GM21529 (cell line): ENCODE measurements at regions not wholly inside any gene's neighbourhood (a gene's known extent, or its start where the extent isn't known, plus 50 kb on each side); places are given as distances from the start of the nearest gene placed in this dataset.
"Not testable (repeated sequence)": the region's sequence is repeated elsewhere in the genome, so short reads cannot be mapped to it uniquely, and the experiment has no call there.

Experiments used
- ATAC-seq: cut with Tn5 transposase; IDR thresholded peaks from one replicate; pipeline ENCODE4 v1.9.1; 2021; ENCODE audit not compliant: unreplicated experiment

DNA sequence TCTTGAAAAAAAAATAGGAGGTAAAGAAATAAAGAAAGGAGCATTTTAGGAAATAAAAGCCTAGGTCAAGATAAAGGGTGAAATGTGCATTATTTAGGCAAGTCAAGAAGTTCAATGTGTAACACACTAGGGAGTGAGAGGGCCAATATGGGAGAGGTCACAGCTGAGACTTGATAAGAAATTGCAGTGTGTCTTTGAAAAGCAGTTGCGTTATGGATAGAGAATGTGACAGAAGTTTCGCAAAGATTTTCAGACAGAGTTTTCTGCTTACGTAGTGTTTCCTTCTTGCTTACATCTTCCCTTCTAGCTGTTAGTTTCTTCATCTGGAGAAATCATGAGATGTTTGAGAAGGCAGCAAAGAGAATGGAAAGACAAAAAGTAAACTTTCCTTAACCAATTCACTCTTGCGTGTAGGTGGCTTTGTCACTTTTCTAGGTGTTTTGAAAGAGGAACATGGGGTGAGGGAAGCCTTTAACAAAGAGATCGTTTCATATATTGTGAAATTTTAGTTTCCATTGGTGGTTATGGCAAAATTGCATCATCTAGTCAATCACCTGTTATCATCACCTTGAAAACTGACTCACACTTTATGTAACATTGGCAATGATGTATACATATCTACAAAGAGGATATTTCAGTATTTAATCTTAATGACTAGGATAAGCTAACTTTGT is 975.5 kb downstream of the OLFM4 start:
- ATAC-seq: no peak

DNA sequence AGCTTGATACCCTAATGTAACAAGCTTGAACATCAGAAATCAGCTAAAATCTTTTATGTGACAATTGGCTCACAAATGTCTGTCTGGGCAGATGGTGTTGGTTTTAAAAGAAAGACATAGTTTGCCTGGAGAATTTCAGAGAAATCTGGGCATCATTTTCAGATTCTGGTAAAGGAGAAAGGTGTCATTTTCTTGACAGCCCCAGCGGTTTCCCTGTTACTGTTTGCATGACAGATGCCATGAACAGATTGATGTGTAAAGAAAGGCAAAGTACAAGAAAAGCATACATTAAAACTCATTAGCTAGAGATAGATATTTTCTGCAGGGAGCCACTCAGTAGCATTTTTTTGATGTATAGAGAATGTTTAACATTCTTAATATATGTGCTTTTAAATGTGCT is 987.9 kb downstream of the OLFM4 start:
- no peak for ATAC-seq

DNA sequence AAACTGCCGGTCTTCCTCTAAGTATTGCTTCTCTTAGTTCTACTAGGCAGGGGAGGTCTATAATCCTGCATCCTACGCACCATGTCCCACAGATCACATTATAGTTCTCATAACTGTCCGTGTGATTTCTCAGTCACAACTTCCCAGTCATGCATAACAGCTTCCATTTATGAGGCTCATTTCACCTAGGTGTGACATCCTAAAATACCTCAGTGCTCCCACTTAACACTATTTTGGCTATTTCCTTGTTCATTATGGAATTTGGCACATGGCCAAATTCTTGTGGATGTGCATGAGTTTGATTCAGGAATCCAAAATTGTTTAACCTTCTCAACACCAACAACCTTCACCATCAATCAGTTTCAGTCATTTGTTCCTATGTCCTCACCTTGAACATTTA is 989.9 kb downstream of the OLFM4 start:
- no peak for ATAC-seq

DNA sequence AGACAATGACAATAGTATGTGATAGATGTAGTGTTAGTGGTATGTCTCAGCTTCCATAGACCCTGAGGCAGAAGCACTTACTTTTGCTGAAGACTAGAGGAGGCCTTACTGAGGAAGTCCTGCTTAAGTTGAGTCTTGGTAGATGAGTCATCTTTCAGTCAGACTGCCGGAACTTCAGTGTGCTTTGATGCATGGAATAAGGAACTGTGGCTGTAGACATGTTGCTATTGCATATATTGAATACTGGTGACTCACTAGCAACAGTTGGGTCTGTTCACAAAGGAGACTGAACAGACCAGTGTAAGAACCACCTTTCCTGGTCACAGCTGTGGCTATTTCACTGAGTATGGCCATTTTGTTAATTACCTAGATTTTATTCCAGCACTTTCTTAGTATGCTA is 1000.6 kb downstream of the OLFM4 start:
- peak; percentile 99 for ATAC-seq

DNA sequence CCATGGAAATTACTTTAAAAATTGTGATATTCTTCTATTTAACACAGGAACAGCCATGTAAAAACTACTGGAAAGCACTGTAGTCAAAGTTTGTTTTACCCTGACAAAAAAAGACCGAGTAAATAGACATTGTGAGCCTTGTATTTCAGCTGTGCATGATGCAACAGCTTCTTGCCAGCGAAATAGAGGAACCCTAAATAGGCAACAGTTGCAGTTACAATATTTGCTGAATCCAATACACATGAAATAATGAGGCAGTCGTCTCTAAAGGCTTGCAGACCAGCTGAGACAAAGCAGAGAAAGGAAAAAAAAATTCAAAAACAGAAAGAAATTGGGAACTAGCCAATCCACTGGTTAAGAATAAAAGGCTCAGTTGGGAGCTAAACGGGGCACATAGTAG is 1001.1 kb downstream of the OLFM4 start:
- no peak for ATAC-seq

DNA sequence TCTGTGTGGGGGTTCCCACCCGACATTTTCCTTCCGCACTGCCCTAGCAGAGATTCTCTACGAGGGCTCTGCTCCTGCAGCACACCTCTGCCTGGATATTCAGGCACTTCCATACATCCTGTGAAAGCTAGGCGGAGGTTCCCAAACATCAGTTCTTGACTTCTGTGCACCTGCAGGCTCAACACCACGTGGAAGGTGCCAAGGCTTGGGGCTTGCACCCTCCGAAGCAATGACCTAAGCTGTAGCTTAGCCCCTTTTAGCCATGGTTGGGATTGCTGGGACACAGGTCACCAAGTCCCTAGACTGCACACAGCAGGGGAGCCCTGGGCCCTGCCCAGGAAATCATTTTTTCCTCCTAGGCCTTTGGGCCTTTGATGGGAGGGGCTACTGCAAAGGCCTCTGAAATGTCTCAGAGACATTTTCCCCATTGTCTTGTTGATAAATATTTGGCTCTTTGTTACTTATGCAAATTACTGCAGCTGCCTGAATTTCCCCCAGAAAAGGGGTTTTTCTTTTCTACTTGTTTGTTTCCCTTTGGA is 1004.8 kb downstream of the OLFM4 start:
- ATAC-seq: no peak

DNA sequence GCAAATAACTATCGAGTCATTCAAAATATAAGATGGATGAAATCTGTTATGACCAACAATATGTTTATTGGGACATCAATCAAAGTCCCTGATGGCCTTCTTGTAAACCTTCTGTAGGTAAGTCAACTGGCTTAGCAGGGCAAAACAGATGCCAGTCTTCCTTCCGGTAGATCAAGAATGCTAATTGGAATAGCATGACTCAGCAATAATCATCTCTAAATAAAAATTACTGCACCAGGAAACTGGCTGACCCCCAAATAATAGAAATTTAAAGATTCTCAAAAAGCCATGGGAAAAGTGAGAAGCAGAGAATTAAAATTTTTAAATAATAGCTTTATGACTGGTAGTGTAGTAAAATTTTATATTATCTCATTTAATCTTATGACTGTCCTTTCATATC is 1005.4 kb downstream of the OLFM4 start:
- no peak for ATAC-seq

DNA sequence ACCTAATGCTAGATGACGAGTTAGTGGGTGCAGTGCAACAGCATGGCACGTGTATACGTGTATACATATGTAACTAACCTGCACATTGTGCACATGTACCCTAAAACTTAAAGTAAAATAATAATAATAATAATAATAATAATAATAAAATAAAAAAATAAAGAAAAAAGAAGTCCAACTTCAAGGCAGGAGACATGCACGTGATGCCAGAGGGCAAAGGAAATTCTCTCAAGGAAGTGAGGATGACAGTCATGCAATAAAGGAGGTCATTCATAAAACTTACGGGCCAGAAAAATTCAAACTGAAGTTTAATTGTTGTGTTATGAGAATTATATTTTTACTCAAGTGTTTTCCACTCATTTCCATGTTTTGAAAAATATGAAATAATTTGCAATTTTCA is 1028.8 kb downstream of the OLFM4 start:
- not testable (repeated sequence) for ATAC-seq

DNA sequence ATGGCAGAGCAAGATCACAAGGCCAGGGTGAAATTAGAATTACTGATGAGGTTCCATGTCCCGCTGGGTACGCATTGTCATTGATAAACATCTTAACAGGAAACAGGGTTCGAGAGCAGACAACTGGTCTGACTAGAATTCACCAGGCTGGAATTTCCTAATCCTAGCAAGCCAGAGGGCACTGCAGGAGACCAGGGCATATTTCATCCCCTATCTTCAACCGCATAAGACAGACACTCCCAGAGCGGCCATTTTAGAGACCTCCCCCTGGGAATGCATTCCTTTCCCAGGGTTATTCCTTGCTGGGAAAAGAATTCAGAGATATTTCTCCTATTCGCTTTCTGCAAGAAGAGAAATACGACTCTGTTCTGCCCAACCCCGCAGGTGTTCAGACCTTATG is 1041.3 kb downstream of the OLFM4 start:
- not testable (repeated sequence) for ATAC-seq

DNA sequence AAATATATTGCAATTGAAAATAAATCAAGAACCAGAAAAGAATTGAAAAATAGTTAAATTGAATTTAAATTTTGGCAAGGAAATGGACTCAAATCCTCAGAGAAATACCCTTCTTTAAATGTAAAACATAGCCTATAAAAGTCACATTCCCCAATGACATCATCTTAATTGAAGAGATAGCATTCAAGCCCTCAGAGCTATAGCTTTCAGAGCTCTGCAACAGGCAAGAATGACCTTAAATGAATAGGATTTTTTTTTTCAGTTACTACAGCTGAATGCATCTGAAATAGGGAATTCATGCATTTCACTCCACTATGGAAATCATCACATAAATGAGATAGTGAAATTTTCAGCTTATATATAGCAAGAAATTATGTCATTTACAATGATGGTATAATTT is 1049.0 kb downstream of the OLFM4 start:
- ATAC-seq: no peak

DNA sequence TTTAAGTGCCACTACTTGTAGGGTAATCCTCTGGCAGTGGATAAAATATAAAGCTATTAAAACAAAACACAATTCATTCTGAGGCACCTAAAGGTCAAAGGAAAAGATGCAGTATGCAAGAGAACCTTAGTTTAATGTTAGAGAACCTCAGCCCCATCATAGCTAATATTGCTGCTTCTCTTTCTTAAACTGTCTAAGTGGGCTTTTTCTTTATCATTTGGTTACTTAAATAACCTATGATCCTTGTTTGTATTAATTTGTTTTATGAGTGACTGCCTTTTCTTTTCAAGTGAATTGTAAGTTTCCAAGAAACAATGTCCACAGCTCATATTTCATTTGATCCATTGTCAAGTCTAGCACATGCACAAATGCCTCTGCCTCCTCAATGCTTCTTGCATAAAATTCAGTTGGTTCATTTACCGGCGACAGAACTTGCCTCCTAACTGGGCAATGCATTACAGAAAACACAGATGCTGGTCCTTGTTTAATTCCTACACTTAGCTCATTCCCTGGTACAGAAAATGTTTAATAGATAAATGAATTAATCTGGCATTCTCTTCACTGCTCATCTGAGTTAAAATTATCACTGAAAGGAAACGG is 1049.8 kb downstream of the OLFM4 start:
- ATAC-seq: no peak

DNA sequence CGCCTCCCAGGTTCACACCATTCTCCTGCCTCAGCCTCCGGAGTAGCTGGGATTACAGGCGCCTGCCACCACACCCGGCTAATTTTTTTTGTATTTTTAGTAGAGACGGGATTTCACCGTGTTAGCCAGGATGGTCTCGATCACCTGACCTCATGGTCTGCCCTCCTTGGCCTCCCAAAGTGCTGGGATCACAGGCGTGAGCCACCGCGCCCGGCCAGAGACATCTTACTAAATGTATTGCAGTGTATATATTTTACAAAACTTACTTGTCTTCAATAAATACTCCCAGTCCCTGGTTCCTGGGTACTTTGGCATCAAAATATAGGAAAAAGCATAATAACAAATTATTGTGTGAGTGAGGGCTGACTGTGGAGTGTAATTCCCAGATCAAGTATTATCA is 1053.7 kb downstream of the OLFM4 start:
- ATAC-seq: not testable (repeated sequence)

DNA sequence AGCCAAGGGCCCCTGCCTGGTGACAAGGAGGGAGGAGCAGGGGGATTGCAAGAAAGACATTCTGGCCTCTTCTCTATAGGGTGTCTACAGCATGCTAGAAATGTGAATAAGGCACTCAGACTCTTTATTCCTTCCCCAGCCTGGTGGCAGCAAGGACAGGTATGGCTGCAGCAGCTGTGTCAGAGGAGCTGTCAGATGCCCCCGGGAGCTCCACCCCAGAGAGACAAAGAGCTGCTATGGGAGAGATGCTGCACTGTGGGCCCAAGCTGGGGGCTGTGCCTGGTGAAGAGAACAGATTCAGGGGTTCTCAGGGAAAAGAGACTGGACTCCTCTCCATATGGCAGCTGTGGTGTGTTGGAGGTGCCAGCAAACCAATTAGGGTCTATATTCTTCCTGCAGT is 1063.3 kb downstream of the OLFM4 start:
- ATAC-seq: no peak

DNA sequence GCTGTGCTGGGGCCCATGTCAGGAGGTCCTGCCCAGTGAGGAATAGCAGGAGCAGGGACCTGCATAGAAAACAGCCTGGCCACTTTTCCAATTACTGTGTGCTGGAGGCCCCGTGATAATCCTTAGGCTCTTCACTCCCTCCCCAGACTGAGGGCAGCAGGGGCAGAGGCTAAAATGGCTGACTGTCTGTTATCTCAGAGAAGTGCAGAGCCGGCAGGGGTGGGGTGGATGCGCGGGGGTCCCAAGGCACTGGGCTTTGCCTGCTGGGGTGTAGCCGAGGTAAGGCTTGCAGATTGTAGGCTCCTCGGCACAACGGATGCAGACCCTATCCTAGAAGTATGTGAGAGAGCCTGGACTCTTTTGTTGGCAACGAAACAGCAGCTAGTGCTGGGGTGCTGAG is 1064.1 kb downstream of the OLFM4 start:
- ATAC-seq: no peak

DNA sequence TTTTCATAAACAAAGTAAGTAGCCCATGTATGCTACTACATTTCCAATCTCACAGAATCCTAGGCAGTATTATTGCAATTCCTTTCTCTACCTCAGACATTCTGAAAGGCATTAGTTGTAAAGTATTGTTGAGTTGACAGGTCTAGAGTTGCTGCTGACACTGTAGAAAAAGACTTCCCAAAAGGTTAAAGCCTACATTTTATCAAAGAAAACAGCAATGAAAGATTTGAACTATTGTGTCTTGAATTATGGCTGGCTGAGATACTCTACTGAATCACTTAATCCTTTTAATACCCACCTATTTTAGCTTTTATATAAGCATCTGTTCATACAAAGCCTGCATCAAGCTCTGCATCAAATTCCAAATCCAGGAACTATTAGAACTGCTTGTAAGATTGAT is 1082.0 kb downstream of the OLFM4 start:
- ATAC-seq: no peak

DNA sequence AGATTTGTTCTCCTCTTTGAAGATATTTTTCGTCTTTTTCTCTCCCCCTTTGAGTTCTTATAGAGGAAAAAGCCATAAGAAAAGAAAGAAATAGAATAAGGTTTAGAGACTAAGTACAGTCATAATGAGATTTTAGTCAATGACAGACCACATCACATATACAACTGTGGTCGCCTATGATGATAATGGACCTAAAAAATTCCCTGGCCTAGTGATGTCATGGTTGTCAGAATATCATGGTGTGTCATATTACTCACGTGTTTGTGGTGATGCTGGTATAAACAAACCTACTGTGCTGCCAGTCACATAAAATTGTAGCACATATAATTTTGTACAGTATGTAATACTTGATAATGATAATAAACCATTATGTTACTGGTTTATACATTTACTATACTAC is 1096.1 kb downstream of the OLFM4 start:
- ATAC-seq: no peak

DNA sequence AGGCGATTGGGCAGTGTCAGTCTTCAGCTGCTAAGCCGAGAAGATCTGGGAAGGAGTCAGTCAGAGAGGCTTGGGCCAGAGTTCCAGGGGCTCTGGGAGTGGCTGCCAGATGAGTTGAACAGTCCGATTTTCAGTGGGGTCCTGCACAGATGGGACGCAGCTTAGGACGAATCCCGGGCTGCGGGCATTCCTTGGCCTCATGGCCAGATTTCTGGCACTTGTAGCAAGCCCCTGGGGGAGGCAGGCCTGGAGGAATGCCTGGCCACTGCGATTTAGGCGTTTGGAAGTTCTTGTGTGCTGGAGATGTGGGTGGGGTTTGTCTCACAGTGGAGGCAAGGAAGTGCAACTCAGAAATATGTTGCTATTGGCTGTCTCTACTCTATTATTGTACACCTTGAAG is 1102.3 kb downstream of the OLFM4 start:
- not testable (repeated sequence) for ATAC-seq

DNA sequence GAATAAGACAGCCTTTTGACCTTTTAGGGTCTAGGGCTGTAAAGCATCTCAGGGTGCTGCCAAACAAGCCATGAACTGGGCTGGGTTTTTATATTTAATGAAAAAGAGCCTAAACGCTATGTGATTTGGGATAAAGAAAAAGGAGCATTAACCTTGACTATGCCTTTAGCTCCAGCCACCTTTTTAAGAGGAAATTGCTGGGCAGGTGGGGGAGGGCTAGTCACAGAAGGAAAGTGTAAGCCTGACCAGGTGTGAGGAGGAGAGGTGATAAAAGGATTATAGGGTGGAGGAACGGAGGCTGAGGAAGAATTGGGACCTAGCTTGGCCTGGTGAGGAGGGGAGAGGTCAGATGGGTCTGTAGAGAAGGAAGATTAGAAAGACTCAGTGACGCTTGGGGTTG is 1102.8 kb downstream of the OLFM4 start:
- not testable (repeated sequence) for ATAC-seq

DNA sequence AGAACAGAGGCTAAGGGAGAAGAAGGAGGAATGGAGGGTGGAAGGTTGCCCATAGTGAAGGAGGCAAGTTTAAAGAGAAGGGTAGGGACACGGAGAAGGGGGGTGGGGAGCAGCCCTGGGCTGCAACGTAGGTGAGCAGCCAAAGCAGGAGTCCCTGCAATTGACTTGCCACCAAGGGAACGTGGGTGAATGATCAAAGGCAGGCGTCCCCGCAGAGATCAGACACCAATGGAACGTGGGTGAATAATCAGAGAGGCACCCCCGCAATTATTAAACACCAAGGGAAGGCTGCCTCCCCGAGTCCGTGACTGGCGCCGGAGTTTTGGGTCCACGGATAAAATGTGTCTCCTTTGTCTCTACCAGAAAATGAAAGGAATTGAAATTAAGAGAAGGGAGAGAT is 1103.5 kb downstream of the OLFM4 start:
- not testable (repeated sequence) for ATAC-seq

DNA sequence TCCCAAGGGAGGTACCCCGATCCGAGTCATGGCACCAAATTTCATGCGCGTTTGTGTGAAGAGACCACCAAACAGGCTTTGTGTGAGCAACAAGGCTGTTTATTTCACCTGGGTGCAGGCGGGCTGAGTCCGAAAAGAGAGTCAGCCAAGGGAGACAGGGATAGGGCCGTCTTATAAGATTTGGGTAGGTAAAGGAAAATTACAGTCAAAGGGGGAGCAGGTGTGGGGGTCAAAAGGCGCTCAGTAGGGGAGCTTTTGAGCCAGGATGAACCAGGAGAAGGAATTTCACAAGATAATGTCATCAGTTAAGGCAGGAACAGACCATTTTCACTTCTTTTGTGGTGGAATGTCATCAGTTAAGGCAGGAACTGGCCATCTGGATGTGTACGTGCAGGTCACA is 1104.1 kb downstream of the OLFM4 start:
- ATAC-seq: not testable (repeated sequence)

DNA sequence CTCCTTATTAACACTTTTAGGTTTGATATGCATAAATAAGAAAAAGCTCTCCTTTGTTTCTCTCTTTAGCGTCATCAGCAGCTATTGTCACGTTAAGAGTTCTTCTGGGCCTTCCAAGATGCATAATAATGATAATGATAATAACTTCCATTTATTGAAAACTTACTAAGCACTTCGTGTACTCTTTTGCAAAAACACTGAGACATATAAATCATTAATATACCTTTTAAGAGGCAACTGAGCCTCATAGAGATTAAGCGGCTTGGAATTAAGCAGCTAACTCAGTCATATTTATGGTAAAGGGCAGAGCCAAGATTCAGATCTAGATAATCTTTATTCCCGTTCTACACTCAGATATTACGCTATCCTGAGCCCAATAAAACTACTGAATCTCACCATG is 1105.1 kb downstream of the OLFM4 start:
- ATAC-seq: no peak

DNA sequence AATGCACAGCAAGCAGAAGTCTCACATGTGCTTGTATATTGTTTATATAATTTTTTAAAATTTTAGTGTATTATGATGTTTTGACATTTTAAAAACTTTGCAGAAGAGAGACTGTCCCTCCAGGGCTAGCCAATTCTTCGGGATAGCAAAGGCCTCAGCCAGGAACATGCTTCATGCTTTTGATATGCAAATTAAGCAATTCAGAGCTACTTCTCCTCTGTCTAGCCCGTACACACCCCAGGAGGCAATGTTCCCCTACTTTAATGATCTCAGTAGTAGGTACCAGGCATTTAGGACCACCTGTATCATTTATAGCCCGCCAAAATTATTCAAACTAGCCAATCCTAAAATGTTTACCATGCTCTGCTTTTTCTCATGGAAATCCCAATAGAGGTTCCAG is 1116.2 kb downstream of the OLFM4 start:
- no peak for ATAC-seq

DNA sequence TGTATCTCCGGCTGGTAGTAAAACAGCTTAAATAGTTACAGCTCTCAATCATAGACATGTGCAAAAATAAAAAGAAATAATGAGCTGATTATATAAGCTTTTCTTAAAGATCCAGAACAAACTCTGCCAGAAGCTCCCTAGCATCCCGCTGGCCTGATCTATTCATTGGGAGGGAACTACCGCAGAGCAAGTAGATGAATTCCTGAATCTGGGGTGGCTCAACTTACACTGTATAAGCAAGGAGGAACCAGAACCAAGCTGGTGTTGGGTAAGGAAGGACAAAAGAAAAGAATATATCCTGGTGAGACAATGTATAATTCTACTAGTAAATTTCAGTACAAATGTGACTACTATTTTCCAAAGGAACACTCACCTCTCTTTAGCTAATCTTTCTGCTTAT is 1122.2 kb downstream of the OLFM4 start:
- ATAC-seq: no peak
